Astrocyte of the cerebellum (primary cell): ENCODE measurements at regions not wholly inside any gene's neighbourhood (a gene's known extent, or its start where the extent isn't known, plus 50 kb on each side); places are given as distances from the start of the nearest gene placed in this dataset.
A peak's percentile ranks its signal among the peaks of the same experiment; 100 is the strongest.

ENCODE experiments used
- DNase-seq: peaks from one replicate; pipeline ENCODE4 v3.0.0-alpha.2; 2011; ENCODE audit warnings: low read depth
- H3K4me3 ChIP-seq: 2 replicates; pipeline ENCODE4 v1.5.1; 2011; ENCODE audit warnings: mild to moderate bottlenecking, low read depth, low read length, moderate library complexity
- in situ Hi-C: cut with HindIII; loops from 2 replicates; pipeline ENCODE4 v1.10.0; 2017; ENCODE audit warnings: low sequenced_read_pairs
- TF ChIP-seq, protein P1 (sequence below): IDR thresholded peaks from 2 replicates; pipeline ENCODE4 v1.5.1; 2012; ENCODE audit warnings: low read length, low read depth, moderate library complexity, mild to moderate bottlenecking; ENCODE audit errors: missing control alignments

DNA sequence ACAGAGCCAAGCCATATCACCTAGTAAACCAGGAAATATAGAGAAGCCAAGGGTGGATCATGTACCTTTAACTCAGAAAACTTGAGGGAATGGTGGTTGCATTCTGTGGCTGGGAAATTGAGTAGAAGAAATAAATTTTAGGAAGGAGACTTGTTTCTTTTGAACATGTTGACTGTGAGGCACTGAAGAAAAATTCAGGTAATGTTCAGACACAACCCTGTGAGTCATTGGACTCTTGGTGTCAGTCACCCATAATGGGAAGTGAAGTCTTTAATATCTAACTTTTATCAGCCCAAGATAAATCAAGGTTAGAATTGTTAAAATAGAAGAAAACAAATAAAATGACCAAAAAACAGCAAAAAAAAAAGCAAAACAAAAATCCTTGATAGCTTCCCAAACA, 98.8 kb upstream of the GRIK2 start:
- in situ Hi-C loops = no loop called here
- DNase-seq = peak; percentile 1
- no peak overlapping the region for H3K4me3 ChIP-seq
- TF ChIP-seq, protein P1, sequence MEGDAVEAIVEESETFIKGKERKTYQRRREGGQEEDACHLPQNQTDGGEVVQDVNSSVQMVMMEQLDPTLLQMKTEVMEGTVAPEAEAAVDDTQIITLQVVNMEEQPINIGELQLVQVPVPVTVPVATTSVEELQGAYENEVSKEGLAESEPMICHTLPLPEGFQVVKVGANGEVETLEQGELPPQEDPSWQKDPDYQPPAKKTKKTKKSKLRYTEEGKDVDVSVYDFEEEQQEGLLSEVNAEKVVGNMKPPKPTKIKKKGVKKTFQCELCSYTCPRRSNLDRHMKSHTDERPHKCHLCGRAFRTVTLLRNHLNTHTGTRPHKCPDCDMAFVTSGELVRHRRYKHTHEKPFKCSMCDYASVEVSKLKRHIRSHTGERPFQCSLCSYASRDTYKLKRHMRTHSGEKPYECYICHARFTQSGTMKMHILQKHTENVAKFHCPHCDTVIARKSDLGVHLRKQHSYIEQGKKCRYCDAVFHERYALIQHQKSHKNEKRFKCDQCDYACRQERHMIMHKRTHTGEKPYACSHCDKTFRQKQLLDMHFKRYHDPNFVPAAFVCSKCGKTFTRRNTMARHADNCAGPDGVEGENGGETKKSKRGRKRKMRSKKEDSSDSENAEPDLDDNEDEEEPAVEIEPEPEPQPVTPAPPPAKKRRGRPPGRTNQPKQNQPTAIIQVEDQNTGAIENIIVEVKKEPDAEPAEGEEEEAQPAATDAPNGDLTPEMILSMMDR = no peak

DNA sequence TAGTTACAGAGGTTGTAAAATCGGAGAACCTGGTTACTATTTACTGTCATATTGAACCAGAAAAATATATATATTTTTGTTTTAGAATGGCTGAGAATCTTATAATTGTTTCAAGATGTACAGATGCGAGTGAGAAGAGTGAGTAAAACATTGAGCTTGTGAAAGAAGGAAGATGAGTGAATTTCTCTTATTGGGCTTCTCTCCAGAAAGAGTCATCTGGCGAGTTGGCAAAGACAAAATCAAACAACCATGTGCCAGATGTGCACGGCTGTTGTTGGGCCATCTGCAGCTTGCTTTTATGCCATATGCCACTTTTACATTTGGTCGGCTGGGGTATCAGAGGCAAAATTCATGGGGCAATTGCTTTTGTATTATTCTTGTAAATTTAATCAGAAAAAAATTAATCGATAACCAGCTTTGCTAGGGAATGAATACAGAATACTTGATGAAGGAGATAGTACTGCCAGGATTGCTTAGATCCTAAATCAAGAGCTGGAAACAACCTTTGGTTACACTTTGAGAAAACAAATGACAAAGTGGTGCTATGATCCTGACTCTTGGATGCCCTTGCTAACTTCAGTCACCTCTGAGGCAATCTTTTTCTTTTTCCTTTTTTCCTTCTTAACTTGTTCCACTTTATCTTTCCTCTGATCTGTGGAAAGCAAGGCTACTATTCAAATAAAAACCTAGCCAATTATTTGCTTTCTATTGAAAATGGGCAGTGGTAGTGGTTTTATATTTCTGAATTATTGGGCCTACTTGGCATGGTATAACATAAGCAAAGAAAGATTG, 97.1 kb upstream of the GRIK2 start:
- no peak for DNase-seq
- H3K4me3 ChIP-seq = no peak overlapping the region
- TF ChIP-seq, protein P1 = no peak
- in situ Hi-C loops = no loop called here

DNA sequence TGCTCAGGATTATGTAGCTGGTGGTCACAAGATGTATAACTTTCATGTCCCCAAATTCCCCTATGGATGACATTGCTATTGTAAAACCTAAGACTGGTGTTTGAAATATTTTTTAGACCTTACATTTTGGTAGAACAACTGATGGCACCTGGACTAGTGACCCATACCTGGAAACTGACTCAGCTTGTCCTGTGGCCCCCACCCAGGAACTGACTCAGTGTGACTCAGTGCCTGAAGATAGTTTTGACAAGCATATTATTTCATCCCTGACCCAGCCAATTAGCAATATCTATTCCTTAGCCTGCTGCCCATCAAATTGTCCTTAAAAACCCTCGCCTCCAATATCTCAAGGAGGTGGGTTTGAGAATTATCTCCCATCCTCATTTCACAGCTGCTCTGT, 90.9 kb upstream of the GRIK2 start:
- TF ChIP-seq, protein P1 = no peak
- no peak overlapping the region for H3K4me3 ChIP-seq
- DNase-seq = no peak
- in situ Hi-C loops = no loop called here

DNA sequence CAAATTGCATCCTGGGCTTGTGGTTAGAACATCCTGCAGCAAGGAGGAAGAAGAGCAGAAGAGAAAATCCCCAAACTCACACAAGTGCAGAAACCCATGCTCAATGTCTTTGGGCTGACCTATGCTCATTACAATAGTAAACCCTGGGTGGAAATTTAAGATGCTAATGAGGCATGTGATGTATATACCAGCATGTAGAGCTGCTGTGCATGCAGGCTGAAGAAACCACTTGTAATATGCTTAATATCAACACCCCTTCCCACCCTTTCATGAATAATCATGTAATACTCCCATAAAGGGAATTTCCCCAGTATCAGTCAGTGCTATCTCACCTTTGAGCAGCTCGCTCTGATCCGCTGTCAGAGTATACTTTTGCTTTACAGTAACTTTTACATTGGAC, 90.0 kb upstream of the GRIK2 start:
- TF ChIP-seq, protein P1 = no peak
- no peak for DNase-seq
- no peak overlapping the region for H3K4me3 ChIP-seq
- in situ Hi-C loops = no loop called here

DNA sequence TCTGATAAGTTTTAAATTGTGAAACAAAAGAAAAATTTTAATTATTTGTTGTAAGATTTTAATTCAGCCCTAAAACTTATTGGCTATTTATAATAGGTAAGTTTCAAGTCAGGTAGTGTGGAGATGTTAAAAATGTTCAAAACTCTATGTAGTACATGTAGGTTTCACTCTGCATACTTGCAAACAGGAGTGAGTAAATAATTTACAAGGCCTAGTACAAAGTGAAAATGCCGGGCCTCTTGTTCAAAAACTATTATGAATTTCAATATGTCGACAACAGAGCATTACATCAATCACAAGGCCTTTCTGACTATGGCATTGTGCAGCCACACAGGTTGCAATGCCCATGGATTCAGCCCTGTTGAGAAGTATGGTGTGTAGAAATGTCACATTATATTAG, 80.9 kb upstream of the GRIK2 start:
- H3K4me3 ChIP-seq = no peak overlapping the region
- DNase-seq = no peak
- in situ Hi-C loops = no loop called here
- TF ChIP-seq, protein P1 = no peak

DNA sequence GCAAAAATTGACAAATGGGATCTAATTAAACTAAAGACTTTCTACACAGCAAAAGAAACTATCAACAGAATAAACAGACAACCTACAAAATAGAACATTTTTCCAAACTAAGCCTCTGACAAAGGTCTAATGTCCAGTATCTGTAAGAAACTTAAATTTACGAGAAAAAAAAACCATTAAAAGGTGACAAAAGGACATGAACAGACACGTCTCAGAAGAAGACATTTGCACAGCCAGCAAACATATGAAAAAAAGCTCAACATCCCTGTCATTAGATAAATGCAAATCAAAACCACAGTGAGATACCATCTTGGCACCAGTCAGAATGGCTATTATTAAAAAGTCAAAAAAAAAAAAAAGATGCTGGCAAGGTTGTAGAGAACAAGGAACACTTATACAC, 70.6 kb upstream of the GRIK2 start:
- TF ChIP-seq, protein P1 = no peak
- in situ Hi-C loops = no loop called here
- no peak for DNase-seq
- H3K4me3 ChIP-seq = no peak overlapping the region
